SK-N-SH treated with all-trans-retinoic acid at 6 μM for 48 hours (cell line): ENCODE measurements at regions not wholly inside any gene's neighbourhood (a gene's known extent, or its start where the extent isn't known, plus 50 kb on each side); places are given as distances from the start of the nearest gene placed in this dataset.

Experiments used
- ATAC-seq: fragments of 200-7000 bp; cut with Tn5 transposase; 3 replicates; pipeline ENCODE4 v1.9.1; 2020; ENCODE audit warnings: mild to moderate bottlenecking, moderate library complexity
- ARNTL ChIP-seq: fragments of 450-650 bp; formaldehyde crosslinking; IDR thresholded peaks from 2 replicates; pipeline ENCODE4 v1.5.0; 2020; ENCODE audit warnings: low read depth, mild to moderate bottlenecking, moderate library complexity, borderline replicate concordance
- BACH2 ChIP-seq: fragments of 250-450 bp; sonication (Bioruptor Pico); IDR thresholded peaks from 2 replicates; pipeline ENCODE4 v1.9.0; 2021; ENCODE audit warnings: mild to moderate bottlenecking, borderline replicate concordance
- CREB5 ChIP-seq: fragments of 250-450 bp; sonication (Bioruptor Pico); IDR thresholded peaks from 2 replicates; pipeline ENCODE4 v1.5.1; 2020; ENCODE audit warnings: low read depth, mild to moderate bottlenecking, moderate library complexity
- CSDC2 ChIP-seq: fragments of 250-450 bp; sonication (Bioruptor Pico); IDR thresholded peaks from 2 replicates; pipeline ENCODE4 v1.5.0; 2020; ENCODE audit warnings: mild to moderate bottlenecking, moderate library complexity
- ESRRG ChIP-seq: fragments of 250-450 bp; sonication (Bioruptor Pico); IDR thresholded peaks from 2 replicates; pipeline ENCODE4 v1.6.1; 2021; ENCODE audit warnings: mild to moderate bottlenecking
- GLIS3 ChIP-seq: fragments of 250-450 bp; sonication (Bioruptor Pico); IDR thresholded peaks from 2 replicates; pipeline ENCODE4 v1.5.0; 2020; ENCODE audit warnings: mild to moderate bottlenecking, moderate library complexity
- ISL1 ChIP-seq: fragments of 250-450 bp; sonication (Bioruptor Pico); IDR thresholded peaks from 2 replicates; pipeline ENCODE4 v2.1.2; 2022; ENCODE audit warnings: mild to moderate bottlenecking, moderate library complexity
- OSR1 ChIP-seq: fragments of 250-450 bp; sonication (Bioruptor Pico); IDR thresholded peaks from 2 replicates; pipeline ENCODE4 v1.8.0; 2022; ENCODE audit warnings: moderate library complexity, mild to moderate bottlenecking, inconsistent platforms
- PATZ1 ChIP-seq: fragments of 250-450 bp; sonication (Bioruptor Pico); IDR thresholded peaks from 2 replicates; pipeline ENCODE4 v1.8.0; 2020; ENCODE audit warnings: mild to moderate bottlenecking, moderate library complexity, borderline replicate concordance
- POU6F1 ChIP-seq: fragments of 250-450 bp; sonication (Bioruptor Pico); IDR thresholded peaks from 2 replicates; pipeline ENCODE4 v1.8.0; 2021; ENCODE audit warnings: low read depth, mild to moderate bottlenecking, moderate library complexity, borderline replicate concordance
- RARB ChIP-seq: fragments of 250-450 bp; sonication (Bioruptor Pico); IDR thresholded peaks from 2 replicates; pipeline ENCODE4 v1.8.0; 2021; ENCODE audit warnings: mild to moderate bottlenecking, moderate library complexity
- SNAI2 ChIP-seq: fragments of 250-450 bp; sonication (Bioruptor Pico); IDR thresholded peaks from 2 replicates; pipeline ENCODE4 v1.5.0; 2020; ENCODE audit warnings: mild to moderate bottlenecking, moderate library complexity
- TCF4 ChIP-seq: fragments of 250-450 bp; sonication (Bioruptor Pico); IDR thresholded peaks from 2 replicates; pipeline ENCODE4 v1.8.0; 2021; ENCODE audit warnings: mild to moderate bottlenecking, moderate library complexity, borderline replicate concordance
- TSHZ2 ChIP-seq: fragments of 250-450 bp; sonication (Bioruptor Pico); IDR thresholded peaks from 2 replicates; pipeline ENCODE4 v1.5.0; 2020; ENCODE audit warnings: mild to moderate bottlenecking, moderate library complexity
- ZC3H10 ChIP-seq: fragments of 250-450 bp; sonication (Bioruptor Pico); IDR thresholded peaks from 2 replicates; pipeline ENCODE4 v1.5.1; 2021; ENCODE audit warnings: mild to moderate bottlenecking, moderate library complexity
- ZFP3 ChIP-seq: fragments of 250-450 bp; sonication (Bioruptor Pico); IDR thresholded peaks from 2 replicates; pipeline ENCODE4 v1.5.0; 2020; ENCODE audit warnings: mild to moderate bottlenecking, moderate library complexity
- ZFP30 ChIP-seq: fragments of 450-650 bp; formaldehyde crosslinking; IDR thresholded peaks from 2 replicates; pipeline ENCODE4 v1.5.0; 2022; ENCODE audit warnings: mild to moderate bottlenecking, moderate library complexity
- ZNF565 ChIP-seq: fragments of 450-650 bp; formaldehyde crosslinking; conservative IDR thresholded peaks from 2 replicates; pipeline ENCODE4 v1.5.0; 2020; ENCODE audit warnings: low read depth, mild to moderate bottlenecking, moderate library complexity
- ZNF70 ChIP-seq: fragments of 450-650 bp; formaldehyde crosslinking; IDR thresholded peaks from 2 replicates; pipeline ENCODE4 v1.5.0; 2020; ENCODE audit warnings: mild to moderate bottlenecking, moderate library complexity
- ZNF8 ChIP-seq: fragments of 450-650 bp; formaldehyde crosslinking; IDR thresholded peaks from 2 replicates; pipeline ENCODE4 v1.5.0; 2020; ENCODE audit warnings: mild to moderate bottlenecking, moderate library complexity
- TF ChIP-seq, protein P1 (sequence below): fragments of 250-450 bp; sonication (Bioruptor Pico); IDR thresholded peaks from 2 replicates; pipeline ENCODE4 v1.5.1; 2021; ENCODE audit warnings: mild to moderate bottlenecking, moderate library complexity

DNA sequence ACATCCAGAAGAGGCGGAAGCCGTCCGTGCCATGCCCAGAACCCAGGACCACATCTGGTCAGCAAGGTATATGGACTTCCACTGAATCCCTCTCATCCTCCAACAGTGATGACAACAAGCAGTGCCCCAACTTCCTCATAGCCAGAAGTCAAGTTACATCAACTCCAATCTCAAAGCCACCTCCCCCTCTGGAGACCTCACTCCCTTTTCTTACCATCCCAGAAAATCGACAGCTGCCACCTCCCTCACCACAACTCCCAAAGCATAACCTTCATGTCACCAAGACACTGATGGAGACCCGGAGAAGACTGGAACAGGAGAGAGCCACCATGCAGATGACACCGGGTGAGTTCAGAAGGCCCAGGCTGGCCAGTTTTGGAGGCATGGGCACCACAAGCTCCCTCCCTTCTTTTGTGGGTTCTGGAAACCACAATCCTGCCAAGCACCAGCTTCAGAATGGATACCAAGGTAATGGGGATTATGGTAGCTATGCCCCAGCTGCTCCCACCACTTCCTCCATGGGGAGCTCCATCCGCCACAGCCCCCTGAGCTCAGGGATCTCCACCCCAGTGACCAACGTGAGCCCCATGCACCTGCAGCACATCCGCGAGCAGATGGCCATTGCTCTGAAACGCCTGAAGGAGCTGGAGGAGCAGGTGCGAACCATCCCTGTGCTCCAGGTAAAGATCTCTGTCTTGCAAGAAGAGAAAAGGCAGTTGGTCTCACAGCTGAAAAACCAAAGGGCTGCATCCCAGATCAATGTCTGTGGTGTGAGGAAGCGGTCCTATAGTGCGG lies 130.3 kb upstream of the DMRT1 start:
- TF ChIP-seq ZNF70 (no peak), SNAI2 (CRISPR knock-in tag) (no peak), PATZ1 (CRISPR knock-in tag) (no peak), GLIS3 (CRISPR knock-in tag) (no peak), ISL1 (CRISPR knock-in tag) (no peak), ZNF565 (CRISPR knock-in tag) (no peak), ESRRG (CRISPR knock-in tag) (no peak), CSDC2 (no peak), POU6F1 (no peak), TCF4 (CRISPR knock-in tag) (no peak), ZFP3 (CRISPR knock-in tag) (no peak), OSR1 (CRISPR knock-in tag) (no peak), TSHZ2 (CRISPR knock-in tag) (no peak), RARB (CRISPR knock-in tag) (no peak), ZC3H10 (no peak), CREB5 (CRISPR knock-in tag) (no peak), BACH2 (CRISPR knock-in tag) (no peak), ZNF8 (CRISPR knock-in tag) (no peak), ARNTL (CRISPR knock-in tag) (no peak)
- TF ChIP-seq, protein P1, sequence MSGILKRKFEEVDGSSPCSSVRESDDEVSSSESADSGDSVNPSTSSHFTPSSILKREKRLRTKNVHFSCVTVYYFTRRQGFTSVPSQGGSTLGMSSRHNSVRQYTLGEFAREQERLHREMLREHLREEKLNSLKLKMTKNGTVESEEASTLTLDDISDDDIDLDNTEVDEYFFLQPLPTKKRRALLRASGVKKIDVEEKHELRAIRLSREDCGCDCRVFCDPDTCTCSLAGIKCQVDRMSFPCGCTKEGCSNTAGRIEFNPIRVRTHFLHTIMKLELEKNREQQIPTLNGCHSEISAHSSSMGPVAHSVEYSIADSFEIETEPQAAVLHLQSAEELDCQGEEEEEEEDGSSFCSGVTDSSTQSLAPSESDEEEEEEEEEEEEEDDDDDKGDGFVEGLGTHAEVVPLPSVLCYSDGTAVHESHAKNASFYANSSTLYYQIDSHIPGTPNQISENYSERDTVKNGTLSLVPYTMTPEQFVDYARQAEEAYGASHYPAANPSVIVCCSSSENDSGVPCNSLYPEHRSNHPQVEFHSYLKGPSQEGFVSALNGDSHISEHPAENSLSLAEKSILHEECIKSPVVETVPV (CRISPR knock-in tag), result no peak
- TF ChIP-seq, all 23 proteins: peak for 0
- ATAC-seq, result no peak

DNA sequence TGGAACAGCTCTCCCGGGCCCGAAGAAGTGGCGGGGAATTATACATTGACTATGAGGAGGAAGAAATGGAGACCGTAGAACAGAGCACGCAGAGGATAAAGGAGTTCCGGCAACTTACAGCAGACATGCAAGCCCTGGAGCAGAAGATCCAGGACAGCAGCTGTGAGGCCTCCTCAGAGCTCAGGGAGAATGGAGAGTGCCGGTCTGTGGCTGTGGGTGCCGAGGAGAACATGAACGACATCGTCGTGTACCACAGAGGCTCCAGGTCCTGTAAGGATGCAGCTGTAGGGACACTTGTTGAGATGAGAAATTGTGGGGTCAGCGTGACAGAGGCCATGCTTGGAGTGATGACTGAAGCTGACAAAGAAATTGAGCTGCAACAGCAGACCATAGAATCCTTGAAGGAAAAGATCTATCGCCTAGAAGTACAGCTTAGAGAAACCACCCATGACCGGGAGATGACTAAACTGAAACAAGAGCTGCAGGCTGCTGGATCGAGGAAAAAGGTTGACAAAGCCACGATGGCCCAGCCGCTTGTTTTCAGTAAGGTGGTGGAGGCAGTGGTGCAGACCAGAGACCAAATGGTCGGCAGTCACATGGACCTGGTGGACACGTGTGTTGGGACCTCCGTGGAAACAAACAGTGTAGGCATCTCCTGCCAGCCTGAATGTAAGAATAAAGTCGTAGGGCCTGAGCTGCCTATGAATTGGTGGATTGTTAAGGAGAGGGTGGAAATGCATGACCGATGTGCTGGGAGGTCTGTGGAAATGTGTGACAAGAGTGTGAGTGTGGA lies 129.5 kb upstream of the DMRT1 start:
- no peak for ATAC-seq
- no peak for TF ChIP-seq ARNTL (CRISPR knock-in tag)
- no peak for TF ChIP-seq ZNF70
- TF ChIP-seq ZFP3 (CRISPR knock-in tag), result no peak
- TF ChIP-seq OSR1 (CRISPR knock-in tag), result no peak
- no peak for TF ChIP-seq ZC3H10
- TF ChIP-seq ZNF8 (CRISPR knock-in tag), result no peak
- TF ChIP-seq SNAI2 (CRISPR knock-in tag), result no peak
- no peak for TF ChIP-seq TSHZ2 (CRISPR knock-in tag)
- no peak for TF ChIP-seq CREB5 (CRISPR knock-in tag)
- no peak for TF ChIP-seq TCF4 (CRISPR knock-in tag)
- TF ChIP-seq ZFP30 (CRISPR knock-in tag), result no peak
